HG02973 (cell line): ENCODE measurements at regions not wholly inside any gene's neighbourhood (a gene's known extent, or its start where the extent isn't known, plus 50 kb on each side); places are given as distances from the start of the nearest gene placed in this dataset.
"Not testable (repeated sequence)": the region's sequence is repeated elsewhere in the genome, so short reads cannot be mapped to it uniquely, and the experiment has no call there.

ENCODE experiments used
- ATAC-seq: cut with Tn5 transposase; IDR thresholded peaks from one replicate; pipeline ENCODE4 v1.9.1; 2021; ENCODE audit warnings: moderate library complexity; ENCODE audit not compliant: unreplicated experiment

DNA sequence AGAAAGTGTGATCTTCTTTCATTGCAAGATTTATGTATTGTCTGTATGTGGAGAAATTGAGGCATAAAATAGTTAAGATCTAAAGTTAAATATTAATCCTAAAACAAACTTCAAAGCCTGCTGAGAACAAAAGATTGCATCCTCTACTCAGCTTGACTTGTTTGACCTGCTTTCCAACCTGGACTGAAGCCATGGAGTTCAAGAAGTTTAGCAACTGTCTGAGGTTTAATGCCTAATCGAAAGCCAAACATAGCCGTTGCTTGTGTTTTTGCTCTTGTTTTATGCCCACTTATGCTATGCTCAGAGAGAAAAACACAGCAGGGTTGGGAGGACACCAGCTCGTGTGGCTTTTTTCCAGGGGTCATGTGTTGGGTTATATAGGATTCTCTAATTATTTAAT is 135.6 kb downstream of the NUFIP1 start:
- no peak for ATAC-seq

DNA sequence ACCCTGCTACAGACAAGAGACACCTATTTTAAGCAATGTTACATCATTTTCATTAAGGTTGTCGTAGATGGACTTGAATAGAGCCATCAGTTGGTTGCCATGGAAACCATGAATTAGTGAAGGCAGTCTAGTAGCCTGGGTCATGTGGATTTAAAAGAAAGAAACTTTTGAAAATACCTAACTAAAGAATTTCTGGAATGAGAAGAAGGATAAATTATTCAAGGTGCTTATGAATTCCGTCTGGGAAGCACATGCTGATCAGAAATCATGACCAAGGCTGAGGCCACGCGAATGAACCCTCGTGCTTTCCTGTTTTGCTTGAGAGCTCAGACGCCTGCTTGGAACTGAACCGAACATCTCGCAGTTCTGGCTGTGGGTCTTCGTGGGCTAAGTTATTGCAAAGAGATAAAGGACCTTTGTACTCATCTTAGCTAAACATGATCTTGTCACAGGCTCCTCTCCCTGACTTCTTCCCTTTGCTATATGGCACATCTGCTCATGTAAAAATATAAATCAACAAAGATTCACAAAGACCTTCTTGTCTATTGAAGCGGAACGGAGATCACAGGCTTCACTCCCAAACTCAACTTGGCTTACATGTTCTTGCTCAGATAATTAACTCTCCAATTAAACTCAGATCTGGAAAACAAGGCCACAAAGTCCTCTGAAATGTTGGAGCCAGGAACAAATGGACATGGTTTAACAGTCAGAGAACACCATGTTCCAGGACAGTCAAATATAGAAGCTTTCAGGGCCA is 140.2 kb downstream of the NUFIP1 start:
- ATAC-seq: no peak

DNA sequence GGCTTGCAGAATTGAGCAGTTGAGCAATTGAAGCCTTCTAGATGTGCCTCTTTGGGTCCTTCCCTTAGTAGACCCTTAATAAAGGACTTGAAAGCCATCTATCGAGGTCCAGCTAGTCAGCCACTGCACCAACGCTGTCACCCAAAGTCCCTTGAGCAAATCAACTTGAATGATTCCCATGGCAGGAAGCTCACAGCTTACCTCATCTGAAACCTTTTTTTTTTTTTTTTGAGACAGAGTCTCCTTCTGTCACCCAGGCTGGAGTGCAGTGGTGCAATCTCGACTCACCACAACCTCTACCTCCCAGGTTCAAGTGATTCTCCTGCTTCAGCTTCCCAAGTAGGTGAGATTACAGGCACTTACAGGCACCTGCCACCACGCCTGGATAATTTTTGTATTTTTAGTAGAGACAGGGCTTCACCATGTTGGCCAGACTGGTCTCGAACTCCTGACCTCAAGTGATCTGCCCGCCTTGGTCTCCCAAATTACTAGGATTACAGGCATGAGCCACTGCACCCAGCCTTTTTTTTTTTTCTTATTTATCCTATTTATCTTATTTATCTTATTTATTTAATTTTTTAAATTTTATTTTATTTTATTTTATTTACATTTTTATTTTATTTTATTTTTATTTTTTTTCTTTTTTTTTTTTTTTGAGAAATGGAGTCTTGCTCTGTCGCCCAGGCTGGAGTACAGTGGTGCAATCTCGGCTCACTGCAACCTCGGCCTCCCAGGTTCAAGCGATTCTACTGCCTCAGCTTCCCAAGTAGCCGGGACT is 143.8 kb downstream of the NUFIP1 start:
- not testable (repeated sequence) for ATAC-seq

DNA sequence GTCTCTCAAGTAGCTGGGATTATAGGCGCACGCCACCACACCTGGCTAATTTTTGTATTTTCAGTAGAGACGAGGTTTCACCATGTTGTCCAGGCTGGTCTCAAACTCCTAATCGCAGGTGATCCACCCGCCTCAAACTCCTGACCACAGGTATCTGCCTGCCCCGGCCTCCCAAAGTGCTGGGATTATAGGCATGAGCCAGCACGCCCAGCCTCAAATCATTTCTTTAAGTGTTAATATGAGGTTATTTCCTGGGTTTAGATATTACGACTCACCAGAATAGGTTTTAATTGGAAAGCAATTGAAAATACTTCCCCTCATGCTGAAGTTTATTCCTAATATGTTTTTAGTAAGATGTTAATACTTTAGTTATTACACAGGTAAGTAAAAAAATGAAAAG is 144.5 kb downstream of the NUFIP1 start:
- ATAC-seq: no peak

DNA sequence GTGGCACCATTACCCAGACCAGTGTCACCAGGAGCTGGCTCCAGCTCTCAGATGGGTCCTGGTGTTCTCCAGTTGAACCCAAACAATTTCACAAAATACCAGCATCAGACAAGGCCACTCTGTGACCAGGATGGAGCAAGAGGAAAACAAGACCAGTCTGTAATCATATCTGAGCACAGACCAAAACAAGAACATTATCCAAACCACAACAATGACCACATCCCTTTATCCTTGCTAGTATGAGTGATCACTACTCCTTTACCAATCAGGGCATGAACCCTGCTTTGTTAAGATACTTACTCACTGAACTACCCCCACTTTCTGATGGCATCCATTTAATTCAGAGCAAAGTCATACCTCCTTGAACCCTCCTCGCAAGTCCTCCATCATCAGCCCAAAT is 145.9 kb downstream of the NUFIP1 start:
- no peak for ATAC-seq

DNA sequence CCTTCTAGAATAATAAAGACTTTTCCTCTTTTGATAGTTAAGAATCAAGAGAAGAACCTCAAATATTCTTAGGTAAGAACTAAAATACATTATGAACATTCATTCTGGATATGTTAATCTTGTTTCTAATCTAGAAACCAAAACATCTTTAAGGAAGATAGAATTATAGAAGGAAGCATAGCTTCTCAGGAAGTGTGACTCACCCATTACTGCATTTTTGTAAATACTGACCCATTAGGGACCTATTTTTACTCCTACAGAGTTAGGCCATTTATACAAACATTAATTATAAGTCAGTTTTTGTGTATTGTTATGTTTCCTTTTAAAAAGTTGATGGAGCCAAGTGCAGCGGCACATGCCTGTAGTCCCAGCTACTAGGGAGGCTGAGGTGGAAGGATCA is 147.1 kb downstream of the NUFIP1 start:
- no peak for ATAC-seq

DNA sequence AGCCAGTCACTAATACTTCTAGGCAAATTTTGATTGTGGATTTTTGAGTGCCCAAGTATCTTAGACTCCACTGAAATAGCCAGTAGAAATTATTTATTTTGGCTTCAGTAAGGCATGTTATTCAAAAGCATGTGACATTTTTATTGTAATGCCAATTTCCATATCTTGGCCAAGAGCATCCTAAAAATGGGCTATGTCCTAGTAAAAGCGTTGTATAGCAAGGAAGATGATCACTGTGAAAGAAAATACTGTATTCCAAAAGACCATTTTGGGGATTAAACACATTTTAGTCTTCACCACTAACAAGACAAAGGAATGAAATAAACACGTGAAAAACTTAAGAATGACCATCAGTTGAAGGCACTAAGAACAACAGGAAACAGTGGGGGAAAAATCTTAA is 149.1 kb downstream of the NUFIP1 start:
- ATAC-seq: no peak

DNA sequence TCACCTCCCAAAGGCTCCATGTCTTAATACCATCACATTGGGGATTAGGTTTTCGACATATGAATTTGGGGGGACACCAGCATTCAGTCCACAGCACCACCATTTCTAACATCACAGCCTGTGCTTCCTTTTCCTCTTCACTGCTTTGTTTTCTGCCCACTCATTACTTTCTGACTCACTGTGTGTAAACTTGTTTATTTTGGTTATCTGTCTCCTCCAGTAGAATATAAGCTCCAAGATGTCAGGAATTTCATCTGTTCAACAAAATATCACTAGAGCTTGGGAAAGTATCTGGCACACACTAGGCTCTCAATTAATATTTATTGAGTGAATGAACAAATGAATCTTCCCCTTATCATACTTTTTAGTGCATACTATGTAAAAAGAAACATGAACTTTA is 152.0 kb downstream of the NUFIP1 start:
- no peak for ATAC-seq

DNA sequence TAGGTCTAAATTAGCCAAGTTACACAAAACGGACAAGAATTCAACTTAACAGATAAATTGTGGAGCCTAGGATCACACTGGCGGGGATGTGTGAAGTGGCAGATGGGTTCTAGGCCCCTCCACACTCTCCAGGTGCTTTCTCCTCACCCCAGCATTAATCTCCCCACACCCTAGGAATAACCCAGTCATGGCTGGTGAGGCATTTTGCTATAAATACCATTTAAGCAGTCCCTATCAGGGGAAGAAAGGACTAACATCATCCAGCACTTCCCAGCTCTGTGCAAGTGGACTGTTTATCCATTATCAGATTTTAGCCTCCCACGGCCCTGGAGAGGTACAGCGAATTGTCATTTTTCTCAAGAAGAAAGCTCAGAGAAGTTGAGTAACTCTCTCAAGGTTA is 154.9 kb downstream of the NUFIP1 start:
- ATAC-seq: no peak

DNA sequence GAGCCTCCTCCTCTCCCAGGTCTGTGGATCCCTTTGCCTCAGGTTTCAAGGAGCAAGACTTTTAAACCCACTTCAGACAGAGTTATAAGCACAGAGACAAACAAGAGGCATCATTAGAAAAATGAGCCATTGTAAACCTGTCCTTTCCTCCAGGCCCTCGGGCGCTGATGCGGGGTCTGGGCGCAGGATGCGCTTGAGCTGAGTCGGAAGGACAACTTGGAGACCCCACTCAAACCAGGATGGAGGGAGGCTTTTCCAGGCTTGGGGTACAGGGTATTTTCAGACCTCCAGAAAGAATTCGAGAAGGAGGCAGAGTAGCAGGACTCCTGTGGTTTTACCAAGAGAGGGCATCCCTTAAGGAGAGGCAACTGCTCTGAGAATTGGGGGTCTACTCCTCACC is 155.6 kb downstream of the NUFIP1 start:
- ATAC-seq: no peak

DNA sequence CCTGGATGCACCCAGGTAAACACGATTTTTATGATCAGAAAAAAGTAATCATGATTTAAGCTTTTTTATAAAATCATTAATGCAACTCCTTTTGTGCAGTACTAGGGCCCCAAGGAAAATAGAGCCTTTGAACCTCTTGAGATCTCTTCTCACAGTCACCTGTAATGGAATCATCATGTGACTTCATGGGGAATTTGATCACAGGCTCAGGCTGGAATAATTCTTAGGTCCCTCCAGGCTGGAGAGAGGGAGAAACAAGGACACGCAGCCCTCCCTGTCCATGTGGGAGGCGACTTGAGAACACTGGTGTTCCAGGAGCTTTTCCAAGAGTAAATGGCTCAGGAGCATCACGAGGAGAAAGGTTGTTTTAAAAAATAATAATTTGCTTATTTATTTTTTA is 156.1 kb downstream of the NUFIP1 start:
- no peak for ATAC-seq

DNA sequence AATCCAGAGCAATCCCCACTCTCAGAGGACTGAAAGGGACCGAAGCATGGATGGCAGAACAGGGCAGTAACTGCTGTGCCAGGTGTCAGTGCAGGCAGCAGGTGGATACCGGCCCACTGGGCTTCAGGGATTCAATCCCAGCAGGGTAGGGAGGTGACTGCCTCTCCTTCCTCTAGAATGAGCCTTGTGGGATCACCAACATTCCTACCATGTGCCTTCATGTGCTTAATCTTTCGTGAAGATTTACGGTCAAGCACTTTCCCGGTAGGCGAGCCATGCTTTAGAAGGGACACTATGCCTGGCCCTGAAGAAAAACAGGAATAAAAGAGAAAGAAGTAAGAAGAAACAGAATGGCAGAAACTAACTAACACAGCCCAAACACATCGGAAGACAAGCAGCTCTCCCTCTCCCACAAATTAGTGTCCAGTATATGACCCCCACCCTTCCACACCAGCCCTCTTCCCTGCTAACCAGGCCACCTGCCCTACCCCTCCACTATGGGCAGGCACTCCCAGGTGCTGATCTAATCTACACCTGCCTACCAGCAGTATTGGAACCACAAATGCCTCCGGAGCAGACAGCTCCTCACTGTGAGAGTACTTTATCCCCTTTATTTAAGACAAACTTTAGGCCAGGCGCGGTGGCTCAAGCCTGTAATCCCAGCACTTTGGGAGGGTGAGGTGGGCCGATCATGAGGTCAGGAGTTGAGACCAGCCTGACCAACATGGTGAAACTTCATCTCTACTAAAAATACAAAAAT is 162.5 kb downstream of the NUFIP1 start:
- ATAC-seq: no peak

DNA sequence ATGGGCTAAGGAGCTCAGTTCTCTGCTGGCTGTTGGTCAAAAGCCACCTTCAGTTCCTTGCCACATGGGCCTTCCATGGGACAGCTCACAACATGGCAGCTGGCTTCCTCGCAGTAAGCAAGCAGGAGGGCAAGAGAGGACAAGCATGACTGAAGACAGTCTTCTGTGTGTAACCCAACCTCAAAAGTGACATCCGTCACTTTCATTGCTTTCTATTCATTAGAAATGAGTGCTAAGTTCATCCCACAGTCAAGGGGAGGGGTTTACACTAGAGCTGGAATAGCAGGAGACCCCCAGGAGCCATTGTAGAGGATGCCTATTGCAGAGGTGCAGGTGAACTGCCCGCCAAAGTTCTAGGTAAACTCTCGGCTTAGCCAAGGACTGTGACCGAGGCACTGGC is 163.3 kb downstream of the NUFIP1 start:
- ATAC-seq: no peak

DNA sequence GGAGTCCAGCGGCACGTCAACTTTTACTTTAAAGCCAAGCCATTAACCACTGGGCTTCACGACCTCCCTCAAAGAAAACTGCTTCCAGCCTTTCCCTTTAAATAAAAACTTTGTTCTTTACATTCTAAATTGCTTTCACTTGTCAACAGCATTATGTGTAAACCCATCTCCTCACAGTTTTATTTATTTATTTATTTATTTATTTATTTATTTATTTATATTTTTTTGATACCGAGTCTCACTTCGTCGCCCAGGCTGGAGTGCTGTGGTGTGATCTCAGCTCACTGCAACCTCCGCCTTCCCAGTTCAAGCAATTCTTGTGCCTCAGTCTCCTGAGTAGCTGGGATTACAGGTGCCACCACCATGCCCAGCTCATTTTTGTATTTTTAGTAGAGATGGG is 165.7 kb downstream of the NUFIP1 start:
- ATAC-seq: not testable (repeated sequence)

DNA sequence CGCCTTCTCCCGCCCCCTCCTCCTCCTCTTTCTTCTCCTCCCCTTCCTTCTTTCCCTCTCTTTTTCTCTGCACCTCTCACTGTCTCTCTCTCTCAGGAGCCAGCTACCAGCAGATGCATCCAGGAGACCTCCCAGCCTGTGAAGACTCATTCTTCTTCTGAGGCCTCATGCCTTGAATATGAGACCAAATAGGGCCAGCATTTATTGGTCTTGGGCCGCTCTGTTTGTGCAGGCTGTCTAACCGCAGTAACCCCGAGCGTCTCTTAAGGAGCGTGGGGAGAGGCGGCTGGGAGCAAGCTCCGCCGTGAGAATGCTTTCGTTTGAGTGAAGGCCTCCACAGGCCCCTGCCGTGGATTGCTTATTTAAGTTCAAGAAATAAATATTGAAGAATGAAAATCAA is 167.0 kb downstream of the NUFIP1 start:
- ATAC-seq: no peak

DNA sequence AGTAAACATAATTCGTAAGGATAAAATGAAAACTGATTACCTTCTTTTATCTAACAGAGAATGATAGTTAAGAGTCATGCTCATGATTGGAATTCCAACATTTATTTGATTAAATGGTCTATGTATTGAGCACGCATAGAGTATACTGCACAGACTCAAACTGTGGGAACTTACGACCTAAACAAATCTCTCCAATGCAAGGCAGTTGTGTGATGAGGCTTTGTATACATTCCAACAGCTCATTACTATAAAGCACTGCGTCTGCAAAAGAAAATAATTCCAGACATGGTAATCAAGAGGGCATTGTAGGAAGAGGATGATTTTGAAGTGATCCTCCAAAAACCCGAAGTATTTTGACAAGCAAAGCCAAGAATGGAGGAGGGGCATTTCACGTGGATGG is 169.5 kb downstream of the NUFIP1 start:
- ATAC-seq: no peak

DNA sequence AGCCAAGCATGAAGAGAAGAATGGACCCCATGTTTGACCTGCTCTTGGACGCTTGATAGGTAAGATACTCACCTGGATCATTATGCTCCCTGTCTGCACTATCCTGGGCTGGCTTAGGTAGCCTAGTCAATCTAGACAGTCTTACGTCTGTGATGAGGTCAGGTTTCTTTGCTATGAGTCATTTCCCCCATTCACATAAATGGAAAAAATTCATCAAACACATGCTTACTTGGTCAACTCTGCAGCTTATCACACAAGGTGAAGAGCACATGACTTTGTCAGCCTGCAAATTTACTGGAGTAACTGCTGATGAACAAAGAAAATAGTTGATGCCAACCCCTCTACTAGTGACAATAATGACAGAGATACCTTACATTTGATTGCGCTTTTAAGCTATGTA is 170.0 kb downstream of the NUFIP1 start:
- no peak for ATAC-seq

DNA sequence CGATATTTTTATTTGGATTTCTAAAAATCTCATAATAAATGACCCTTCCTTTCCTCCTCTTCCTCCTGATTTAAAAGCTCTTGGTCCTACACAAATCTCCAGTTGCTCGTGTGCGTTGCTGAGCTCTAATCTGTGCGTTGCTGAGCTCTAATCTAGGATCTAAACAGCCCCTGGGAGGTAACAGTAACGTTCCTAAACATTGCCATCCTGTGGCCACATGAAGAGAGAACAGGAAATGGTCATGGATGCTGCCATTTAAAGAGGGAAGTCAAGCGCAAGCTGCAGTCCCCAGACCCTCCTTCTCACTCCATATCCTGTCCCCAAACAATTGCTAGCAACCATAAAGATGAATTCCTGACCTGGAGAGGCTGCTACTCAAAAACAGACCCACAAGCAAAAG is 170.8 kb downstream of the NUFIP1 start:
- no peak for ATAC-seq

DNA sequence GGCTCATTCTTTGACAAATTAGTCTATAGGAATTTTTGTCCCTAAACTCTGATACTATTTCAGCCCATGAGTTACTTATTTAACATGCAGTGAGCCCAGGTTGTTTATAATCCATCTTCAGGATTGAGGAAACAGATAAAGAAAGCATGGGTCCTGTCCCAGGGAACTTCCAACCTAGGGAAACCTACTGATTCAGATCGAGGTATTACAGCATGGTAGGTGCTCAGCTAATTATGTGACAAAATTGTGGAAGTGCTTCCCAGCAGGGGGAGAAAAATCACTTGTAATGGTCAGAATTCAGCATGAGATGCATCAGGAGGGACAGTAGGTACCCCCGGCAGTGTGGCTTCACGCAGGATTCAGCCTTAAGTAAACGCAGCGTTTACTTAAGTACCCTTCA is 171.3 kb downstream of the NUFIP1 start:
- no peak for ATAC-seq

DNA sequence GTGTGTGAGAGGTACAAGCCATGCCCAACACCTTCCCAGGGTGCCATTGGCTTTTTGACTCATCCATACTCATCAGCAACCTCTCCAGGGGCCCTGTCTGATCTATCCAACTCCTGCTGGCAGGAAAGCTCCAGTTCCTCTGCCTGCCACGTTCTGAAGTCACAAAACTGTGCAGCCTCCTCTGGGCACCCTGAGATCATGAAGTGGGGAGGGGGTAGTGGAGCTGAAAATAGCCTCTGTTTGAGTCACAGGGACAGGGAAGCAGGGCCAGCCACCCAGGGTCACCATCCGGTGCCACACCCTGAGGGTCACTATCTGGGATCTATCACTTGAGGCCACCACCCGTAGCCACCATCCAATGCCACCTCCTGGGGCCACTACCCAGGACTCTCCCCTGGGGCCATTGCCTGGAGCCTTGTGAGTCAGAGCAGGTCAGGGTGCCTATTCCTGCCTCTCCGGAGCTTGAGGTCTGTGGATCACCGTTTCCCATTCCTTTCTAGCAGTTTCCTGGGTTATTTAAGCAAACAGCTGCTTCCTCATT is 172.1 kb downstream of the NUFIP1 start:
- ATAC-seq: no peak

DNA sequence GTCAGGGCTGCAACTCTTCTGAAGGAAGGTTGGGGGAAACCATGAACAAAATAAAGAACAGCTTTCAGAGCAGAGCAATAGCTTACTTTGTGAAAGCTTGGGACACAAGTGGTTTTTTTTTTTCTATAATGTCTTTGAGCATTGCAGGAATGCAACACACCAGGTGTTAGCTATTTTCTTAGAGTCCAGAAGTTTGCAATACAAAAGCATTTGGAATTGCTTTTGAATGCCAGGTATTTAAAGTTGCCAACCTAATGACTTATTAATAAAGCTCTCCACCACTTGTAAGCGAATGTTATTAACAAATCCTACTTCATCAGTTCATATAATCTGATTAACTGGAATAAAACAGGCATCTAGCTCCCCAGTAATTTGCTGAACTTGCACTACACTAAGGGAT is 172.6 kb downstream of the NUFIP1 start:
- no peak for ATAC-seq

DNA sequence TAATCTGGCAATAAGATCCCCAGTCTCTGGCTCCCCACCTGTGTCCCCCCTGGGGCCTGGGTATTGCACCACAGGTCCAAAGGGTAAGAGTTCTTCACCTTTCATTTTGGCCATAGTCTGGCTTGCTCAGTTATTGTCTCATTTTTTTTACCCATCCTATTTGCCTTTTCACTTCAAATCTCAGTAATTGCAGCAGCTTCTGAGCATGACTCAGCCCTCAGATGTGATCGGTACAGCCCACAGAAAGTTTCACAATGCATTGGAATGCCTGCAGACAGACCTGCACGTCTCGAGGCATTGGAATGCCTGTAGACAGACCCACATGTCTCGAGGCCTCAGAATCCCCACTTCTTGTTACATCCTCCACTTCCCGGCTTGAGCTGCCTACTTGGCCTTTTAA is 173.6 kb downstream of the NUFIP1 start:
- no peak for ATAC-seq
